Germinal center (tissue), 1 donor: ENCODE measurements at regions not wholly inside any gene's neighbourhood (a gene's known extent, or its start where the extent isn't known, plus 50 kb on each side); places are given as distances from the start of the nearest gene placed in this dataset.
"Not testable (repeated sequence)": the region's sequence is repeated elsewhere in the genome, so short reads cannot be mapped to it uniquely, and the experiment has no call there.

Experiments
- DNase-seq: peaks from one replicate; pipeline ENCODE4 v3.0.0; 2012; ENCODE audit warnings: mixed read lengths, low spot score

DNA sequence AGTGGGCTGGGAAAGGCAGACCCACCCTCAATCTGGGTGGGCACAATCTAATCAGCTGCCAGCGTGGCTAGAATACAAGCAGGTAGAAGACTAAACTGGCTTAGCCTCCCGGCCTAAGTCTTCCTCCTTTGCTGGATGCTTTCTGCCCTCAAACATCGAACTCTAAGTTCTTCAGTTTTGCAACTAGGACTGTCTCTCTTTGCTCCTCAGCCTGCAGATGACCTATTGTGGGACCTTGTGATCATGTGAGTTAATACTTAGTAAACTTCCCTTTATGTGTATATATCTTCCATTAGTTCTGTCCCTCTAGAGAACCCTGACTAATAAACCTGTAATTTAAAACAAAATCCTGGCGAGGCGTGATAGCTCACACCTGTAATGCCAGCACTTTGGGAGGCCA is 51.8 kb upstream of the SLC39A8 start:
- not testable (repeated sequence) for DNase-seq

DNA sequence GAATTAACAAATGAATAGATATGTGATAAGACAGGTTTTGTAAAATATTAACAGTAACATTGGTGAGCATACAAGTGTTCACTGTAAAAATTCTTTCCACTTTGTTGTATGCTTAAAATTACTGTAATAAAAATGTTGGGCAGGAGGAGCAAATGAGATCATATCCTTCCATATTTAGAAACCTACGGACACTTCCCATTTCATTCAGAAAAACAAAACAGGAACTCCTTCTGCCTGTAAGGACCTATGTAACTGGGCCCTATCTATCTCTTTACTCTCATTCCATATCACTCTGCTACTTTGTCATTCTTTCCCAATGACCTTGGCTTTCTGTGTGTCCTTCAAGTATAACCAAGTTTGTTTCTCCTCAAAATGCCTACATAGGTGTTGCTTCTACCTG is 53.7 kb upstream of the SLC39A8 start:
- no peak for DNase-seq

DNA sequence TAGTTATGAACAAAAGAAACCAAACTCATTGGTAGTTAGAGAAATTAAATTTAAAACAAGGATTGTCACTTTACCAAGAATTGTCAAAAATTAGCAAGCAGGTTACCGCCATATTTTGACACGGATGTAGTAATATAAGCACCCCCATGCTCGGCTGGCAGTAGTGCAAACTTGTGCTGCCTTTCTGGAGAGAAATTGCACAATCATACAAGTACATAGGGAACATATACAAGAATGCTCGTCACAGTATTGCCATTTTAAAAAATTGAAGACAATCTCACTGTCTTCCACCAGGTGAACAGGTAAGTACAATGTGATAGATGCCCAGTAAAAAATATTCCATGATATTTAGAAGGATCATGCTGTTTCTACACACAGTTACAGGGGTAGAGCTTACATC is 55.6 kb upstream of the SLC39A8 start:
- no peak for DNase-seq

DNA sequence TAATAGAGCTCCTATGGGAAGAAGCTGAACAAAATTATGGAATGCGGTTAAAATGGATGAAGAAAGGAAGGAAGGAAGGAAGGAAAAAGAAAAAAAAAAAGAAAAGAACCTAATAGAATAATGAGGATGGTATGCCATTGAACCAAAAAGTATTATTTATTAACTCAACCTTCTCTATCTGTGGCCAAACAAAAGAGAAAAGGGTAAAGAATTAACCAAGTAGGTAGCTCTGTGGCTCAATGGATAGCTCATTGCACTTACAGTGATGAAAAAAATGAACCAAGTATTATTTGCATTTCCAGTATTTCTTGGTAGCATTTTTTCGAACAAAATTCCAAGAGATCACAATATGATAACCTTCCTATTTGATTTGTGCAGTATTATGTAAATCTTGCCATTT is 56.9 kb upstream of the SLC39A8 start:
- no peak for DNase-seq

DNA sequence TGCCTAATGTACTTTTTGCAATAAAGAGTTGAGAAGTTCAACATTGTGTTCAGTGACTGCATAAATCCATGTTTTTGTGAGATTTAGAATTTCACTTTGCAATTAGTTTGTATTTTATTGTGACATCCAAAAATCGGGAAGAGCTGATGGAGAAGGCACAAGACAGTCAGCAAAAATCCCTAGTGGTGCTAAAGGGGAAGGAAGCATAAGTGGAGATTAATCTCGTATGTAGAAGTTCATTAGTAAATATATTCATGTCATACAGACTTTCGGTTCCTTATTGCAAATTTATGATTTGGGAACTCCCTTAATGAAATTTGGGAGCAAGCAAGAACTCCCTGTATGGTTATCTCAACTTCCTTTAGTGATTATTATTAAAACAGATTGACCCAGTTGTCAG is 57.8 kb upstream of the SLC39A8 start:
- no peak for DNase-seq

DNA sequence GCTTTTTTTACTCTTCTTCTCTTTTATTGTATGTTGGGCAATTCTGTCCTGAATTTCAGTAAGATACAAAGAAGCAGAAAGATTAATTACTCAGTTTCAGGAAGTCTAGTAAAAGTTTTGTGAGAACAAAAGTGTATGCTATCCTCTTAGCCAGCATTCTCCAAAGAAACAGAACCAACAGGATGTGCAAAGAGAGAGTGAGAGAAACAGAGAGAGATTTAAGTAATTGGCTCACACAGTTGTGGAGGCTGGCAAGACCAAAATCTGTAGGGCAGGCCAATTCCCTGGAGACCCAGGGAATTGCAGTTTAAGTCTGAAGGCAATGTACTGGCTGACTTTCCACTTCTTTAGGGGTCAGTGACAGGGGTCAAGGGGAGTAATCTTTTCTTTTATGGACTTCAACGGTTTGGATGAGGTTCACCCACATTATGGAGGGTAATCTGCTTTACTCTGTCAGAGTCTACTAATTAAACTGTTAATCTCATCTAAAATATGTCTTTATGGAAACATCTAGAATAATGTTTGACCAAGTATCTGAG is 59.2 kb upstream of the SLC39A8 start:
- DNase-seq: no peak

DNA sequence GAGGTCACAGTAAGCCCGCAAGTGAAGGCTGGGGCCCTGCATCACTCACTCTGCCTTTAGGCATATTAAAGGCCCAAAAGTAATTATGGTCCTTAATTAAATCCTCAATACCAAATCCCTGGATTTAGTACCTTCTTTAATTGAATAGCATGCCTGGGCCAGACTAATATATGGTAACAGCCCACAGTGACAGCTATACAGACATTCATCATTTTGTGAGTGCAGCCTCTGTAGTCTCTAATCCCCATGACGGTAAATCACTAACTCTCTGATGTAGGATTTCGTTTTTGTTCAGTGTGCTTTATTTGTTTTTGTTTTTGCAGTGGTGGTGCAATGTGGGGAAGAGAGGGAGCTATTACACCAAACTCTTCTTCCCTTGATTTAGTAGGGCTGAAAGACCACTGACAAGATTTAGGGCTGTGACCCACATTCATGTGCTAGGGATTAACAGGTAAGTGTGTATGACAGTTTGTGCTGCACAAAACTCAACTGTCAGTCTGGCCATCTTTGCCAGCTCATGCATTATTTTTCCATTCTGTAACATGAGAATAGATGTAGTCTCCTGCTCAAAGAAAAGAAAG is 60.6 kb upstream of the SLC39A8 start:
- DNase-seq: no peak

DNA sequence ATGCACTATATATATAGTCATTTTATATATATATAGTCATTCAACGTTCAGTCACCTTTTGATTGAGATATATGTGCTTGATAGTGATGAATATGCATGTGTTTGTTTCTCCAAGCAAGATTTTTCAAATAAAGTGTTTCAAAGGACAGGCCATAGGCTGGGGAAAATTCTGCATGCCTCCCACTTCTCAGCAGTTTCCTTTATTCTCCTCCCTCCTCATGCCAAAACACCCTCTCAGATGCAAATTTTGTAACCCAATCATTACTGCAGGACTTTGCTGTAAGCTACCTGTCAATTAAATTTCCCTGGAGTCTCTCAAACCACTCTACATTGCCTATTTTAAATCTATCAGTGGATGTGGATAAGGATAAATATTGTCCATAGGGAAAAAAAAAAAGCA is 65.6 kb upstream of the SLC39A8 start:
- DNase-seq: not testable (repeated sequence)

DNA sequence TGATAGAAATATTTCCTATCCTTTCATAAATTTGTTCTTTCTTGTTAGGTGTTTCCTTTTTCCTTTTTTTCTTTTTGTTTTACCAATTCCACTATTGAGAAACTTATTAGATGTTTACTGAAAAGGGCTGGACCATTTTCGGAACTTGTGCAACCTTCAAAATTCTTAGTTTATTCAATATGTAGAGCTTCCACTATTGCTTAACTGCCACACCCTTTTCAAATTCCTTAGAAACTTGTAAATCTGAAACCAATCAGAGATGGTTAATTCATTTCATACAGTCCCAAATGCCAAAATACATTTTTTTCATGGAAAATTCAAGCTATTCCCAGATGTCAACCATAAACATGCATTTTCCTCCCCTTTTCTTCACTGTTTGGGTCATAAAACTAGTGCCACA is 66.1 kb upstream of the SLC39A8 start:
- no peak for DNase-seq

DNA sequence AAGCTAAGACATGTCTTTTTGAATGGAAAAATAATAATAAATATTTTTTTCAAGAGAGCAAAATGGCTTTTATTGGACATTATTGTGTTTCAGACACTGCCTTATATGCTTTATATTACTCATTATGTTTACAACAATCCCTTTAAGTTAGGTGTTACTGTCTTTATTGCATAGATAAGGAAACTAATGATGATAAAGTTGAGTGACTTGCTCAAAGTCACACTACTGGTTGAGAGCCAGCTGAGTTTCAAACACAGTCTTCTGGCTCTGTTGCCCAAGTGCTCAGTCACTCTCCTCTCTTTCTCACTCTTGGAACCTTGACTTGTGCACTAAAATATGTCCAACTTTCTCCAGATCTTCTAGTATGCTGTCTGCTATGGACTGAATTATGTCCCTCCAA is 71.5 kb upstream of the SLC39A8 start:
- DNase-seq: no peak

DNA sequence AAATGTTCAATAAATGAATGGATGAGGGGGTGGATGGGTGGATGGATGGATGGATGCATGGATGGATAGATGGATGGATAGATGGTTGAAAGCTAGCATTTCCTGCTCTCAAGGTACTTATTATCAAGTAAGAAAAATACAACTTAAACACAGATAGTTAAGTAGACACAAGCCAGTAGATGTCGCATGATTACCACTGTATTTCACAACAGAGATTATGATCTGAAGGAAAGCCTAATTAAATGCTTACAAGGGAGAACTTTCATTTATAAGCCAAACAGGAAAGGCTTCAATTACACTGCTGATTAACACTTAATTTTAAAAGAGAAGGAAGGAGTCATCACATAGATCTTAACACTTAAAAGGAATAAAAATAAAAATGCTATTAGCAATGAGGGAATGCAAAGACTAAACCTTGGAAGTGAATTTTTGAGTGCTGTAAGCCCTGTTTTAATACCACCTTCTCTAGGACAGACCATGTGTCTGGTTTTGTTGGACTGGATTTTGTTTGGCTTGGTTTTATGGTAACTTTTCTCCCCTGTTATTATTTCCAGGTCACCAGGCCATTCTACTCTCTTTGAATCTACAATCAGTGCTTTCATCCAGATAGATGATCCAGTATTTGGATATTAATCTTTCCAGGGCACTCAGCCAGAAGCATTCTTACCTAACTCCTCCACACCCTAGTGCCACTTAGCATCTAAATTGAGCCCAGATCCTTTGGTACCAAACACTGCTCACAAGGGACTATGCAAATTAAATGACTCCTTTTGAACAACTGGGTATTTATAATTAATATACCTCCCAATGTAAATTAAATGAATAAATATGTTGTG is 75.5 kb upstream of the SLC39A8 start:
- no peak for DNase-seq

DNA sequence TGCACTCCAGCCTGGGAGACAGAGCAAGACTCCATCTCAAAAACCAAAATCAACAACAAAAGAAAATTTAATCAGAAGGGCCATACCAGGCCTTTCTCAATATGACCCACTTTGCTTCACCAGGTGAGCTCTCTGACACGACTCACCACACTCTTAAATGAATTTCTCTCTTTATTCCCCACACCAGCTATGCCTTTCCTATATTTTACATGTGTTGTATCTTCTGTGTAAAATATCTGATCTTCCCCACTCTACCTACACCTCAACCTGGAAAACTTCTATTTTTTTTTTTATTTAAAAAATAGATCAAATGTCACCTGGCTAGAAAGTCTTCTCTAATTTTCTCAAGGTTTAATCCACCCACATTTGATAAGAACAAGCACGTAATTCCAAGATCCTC is 77.6 kb upstream of the SLC39A8 start:
- DNase-seq: no peak

DNA sequence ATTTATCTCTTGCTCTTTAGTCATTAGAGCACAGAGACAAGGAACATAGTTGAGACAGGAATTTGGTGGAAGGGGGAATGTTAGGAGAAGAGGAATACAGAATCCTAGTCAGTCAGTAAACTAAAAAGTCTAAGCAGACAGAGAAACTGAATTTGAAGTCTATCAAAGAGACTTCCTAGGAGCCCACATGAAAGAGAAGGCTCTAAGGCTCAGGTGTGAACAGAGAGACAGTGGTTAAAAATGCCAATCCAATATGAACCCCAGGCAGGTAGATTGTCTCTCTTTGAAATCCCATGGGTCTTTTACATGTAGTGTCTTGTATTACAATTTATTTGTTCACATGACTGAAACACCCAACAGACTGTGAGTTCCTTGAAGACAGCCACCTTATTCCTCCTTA is 77.8 kb upstream of the NFKB1 start:
- no peak for DNase-seq

DNA sequence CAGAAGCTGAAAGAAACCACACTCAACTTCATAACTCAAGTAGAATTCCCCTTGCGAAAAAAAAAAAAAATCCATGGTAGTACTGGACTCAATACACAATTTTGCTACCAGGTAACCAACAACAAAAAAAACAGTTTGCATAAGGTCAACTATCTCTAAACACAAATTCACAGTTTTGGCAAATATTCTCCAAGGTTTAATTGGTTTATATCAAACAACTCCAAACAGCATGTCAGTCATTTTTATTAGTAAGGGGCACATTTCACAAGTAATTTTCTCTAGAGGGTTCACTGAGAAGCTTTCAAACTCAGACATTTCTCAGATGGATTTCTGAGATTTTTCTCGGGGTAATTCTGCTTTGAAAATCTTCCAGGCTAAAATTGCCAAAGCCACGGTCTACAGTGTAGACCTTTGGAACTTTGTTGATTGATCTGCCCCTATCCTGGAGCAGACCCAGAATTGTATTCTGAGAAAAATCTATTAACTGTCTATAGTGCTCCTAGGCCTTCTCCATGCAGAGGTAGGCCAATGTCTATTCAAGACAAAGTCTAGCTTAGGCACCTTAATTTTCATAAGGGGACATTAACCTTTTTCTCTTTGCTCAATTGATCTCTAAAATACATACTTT is 73.7 kb upstream of the NFKB1 start:
- no peak for DNase-seq

DNA sequence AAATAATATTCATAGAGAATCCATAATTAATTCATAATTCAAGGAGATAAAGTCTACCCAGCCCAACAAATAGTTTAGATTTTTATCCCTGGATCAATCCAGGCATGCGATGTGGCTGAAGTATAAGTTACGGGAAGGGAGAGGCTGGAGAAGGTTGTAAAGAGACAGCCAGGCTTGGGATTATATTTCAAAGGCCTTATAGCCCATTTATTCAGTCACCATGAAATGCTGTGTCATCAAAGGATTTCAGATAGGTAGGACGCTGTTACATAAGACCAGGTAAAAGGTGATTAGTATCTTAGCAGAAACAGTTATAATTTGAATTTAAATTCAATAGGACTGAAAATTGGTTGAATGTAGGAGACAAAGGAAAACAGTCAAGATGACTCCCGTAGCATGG is 73.0 kb upstream of the NFKB1 start:
- no peak for DNase-seq

DNA sequence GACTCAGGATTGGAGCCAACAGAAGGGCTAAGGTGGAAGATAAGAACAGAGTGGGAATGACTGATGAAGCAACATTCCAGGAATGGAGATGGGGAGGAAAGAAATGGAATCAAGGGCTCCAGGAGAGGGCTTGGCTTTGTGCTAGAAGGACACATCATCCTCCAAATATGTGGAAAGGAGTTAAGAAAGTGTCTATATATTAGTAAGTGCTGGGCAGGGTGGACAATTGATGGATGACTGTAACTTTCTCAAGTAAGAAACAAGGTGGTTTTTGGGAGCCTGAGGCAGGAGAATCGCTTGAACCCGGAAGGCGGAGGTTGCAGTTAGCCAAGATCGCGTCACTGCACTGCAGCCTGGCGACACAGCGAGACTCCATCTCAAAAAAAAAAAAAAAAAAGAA is 71.6 kb upstream of the NFKB1 start:
- DNase-seq: no peak

DNA sequence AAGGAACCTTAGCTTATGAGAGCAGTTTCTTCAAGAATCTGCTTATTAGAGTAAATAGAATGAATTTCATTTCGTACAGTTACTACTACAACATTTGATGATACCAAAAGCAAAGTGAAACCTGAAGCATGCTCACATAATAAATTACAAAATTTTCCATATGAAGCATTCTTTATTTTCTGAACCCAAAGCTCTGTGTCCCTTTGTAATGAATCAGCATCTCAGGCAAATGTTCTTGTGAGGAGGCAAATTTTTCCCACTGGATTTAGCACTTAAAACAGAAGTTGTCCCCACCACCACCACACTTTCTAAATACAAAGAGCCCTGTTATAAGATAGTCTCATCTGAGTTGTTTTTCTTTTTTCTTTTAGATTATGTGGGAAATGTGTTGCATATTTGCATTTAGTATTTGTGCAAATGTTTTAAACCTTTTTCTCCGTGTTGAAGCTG is 70.7 kb upstream of the NFKB1 start:
- no peak for DNase-seq

DNA sequence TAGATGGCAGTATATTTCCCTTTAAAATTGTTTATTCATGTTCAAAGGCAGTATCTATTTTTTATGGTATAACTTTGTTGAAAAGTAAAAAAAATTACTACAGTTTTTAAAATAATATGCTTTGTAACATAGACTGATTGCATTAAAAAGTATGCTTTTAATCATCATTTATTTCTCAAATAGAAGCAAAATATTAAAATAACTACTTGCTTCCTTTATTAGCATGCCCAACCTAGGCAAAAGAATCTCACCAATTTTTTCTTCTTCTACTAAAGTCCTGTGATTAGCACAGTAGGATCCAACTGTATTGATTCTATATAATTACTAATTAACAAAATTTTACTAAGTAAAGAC is 69.6 kb upstream of the NFKB1 start:
- DNase-seq: no peak

DNA sequence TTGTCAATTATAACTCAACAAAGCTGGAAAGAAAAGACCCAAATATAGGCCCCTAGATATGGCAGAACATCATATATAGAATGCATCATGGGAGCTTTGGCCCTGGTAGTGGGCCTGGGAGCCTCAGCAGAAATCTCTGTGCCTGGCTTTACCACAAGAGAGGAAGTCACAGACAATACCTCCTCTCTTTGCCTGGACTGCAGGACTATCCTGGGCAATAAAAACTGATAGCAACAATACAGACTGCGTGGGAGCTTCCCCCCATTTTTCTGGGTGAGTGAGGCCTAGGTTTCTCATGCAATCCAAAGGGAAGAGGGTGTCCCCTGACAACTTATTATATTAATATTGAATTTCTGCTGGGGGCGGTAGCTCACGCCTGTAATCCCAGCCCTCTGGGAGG is 64.0 kb upstream of the NFKB1 start:
- DNase-seq: no peak

DNA sequence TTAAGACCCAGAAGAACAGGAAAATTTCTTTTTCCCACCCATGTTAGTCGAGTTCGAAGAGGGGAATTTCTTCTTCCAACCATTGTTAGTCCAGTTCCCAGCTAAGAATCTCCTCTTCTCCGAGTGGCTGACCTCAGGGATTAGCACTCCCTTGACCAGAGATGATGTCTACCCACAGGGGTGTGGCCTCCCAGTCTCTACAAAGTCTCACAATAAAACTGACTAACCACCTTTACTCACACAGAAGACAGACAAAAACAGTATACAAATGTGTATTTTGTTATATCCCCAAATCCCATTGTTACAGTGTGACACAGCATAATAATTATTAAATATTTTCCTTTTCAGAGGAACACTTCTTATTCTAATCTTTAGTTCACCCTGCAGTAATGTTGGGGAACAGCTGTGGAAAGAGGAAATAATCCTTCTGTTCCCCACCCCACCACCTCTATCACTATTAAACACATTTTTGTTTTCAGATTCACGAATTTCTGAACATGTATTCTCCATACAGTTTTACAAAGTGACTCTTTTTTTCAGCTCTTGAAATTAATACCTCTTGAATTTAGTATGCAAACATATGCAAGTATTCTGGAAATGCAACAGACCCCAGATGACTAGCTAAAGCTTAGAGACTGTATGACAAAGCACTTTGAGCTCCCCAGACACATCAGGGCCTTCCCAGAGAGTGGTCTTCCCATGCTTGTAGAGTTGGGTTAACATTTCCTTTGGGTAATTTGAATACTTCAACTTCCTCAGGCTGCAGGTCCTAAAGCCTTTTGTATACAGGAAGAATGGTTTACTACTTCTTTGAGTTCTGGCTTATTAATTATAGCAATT is 62.5 kb upstream of the NFKB1 start:
- no peak for DNase-seq

DNA sequence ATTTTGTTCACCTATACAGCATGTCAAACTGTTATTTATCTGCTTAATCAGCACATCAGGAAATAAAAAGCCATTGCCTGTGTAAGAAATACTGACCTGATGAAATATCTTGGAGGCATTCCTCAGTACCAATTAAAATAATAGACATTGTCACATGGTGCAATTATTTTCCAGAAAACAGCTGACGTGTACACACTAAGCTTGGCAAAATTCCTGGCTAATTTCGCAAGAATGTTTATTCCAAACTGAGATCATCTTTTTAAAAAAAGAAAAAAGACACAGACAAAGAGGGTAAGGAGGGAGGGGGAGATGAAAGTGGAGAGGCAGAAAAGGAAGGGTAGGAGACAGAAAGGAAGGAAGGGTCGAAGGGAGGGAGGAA is 61.9 kb upstream of the NFKB1 start:
- no peak for DNase-seq

DNA sequence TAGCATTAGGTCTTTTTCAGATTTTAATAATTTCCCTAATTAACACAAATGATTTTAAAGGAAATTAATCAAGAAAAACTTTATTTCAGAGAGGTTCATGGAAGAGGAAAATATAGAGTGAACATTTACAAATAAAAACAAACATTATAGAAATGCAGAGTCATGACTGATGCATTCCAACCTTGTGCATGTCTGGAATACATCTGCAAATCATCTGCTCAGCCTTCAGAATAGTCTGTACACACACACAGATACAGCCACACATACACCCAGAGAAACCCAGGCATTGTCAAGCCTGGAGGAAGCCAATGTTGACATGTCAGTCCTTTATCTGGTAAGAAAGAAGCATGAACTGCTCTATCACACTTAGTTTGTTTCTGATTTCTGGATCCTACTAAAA is 61.3 kb upstream of the NFKB1 start:
- DNase-seq: no peak
